PFSK-1 (cell line): ENCODE measurements at regions not wholly inside any gene's neighbourhood (a gene's known extent, or its start where the extent isn't known, plus 50 kb on each side); places are given as distances from the start of the nearest gene placed in this dataset.

Source experiments
- POLR2AphosphoS5 ChIP-seq: IDR thresholded peaks from 2 replicates; pipeline ENCODE4 v1.6.1; 2012; ENCODE audit warnings: low read depth, mild to moderate bottlenecking, control low read depth, low read length, moderate library complexity
- SIN3A ChIP-seq: IDR thresholded peaks from 2 replicates; pipeline ENCODE4 v1.6.1; 2012; ENCODE audit warnings: mild to moderate bottlenecking, low read length, moderate library complexity, borderline replicate concordance; ENCODE audit not compliant: insufficient read depth

- TF ChIP-seq POLR2AphosphoS5 (no peak), SIN3A (no peak)
Measured at GRCh38 chr10:9605231-9605630, 1412.4 kb upstream of the CELF2 start.
